ENCODE measurements at regions not wholly inside any gene's neighbourhood (a gene's known extent, or its start where the extent isn't known, plus 50 kb on each side); places are given as distances from the start of the nearest gene placed in this dataset.

GRCh38 chr5:19369048-19369447, 619.0 kb downstream of the CDH18 start:
- TF ChIP-seq POU5F1 (IDR thresholded peaks at IDR 0.05; ENCODE audit: low read depth, low read length): 0 out of 2 replicates have a peak, but pooled peaks have one; percentile 3
- TF ChIP-seq FOSL1 (IDR thresholded peaks at IDR 0.05; ENCODE audit: insufficient read depth, low read depth, low read length): no peak
- Histone ChIP-seq H3K9me3 (ENCODE audit: insufficient read depth in 2 of 2, low read depth in 1 of 2, low read length in 1 of 2) (no peaks in the 10 kb centered on the region), H3K79me2 (ENCODE audit: control insufficient read depth in 1 of 2, insufficient read depth in 2 of 2, low read length in 2 of 2) (no peaks in the 10 kb centered on the region), H3K27ac (ENCODE audit: low read depth, low read length) (no peak overlapping the region), H3K9ac (replicated peaks in 1 of 4; ENCODE audit: extremely low read depth in 1 of 4, low read depth in 3 of 4, low read length in 3 of 4) (no peak overlapping the region), H3K4me3 (ENCODE audit: extremely low read depth in 1 of 4, insufficient read depth in 2 of 4, low read depth in 3 of 4, low read length in 4 of 4) (no peak overlapping the region), H3K14ac (ENCODE audit: insufficient read length) (no peak overlapping the region), H4K91ac (replicated peaks; ENCODE audit: insufficient read length, low read length) (no peak overlapping the region), H2BK15ac (ENCODE audit: low read length) (no peak overlapping the region), H3K4ac (replicated peaks; ENCODE audit: insufficient read length, low read depth, low read length) (no peak overlapping the region), H2AFZ (ENCODE audit: low read length) (no peak overlapping the region), H3K79me1 (ENCODE audit: low read depth, low read length) (no peaks in the 10 kb centered on the region), H4K5ac (ENCODE audit: insufficient read length, low read depth, low read length) (no peak overlapping the region), H3K4me2 (ENCODE audit: insufficient read depth in 1 of 2, low read depth in 2 of 2, low read length in 2 of 2) (no peak overlapping the region), H3K4me1 (replicated peaks in 1 of 4; ENCODE audit: control insufficient read depth in 3 of 4, insufficient read depth in 4 of 4, low read length in 3 of 4) (no peaks in the 10 kb centered on the region), H2BK20ac (ENCODE audit: low read length) (no peak overlapping the region), H4K8ac (ENCODE audit: extremely low read depth, insufficient read depth, low read length) (no peak overlapping the region), H2BK120ac (replicated peaks; ENCODE audit: low read depth, low read length) (no peak overlapping the region), H3K27me3 (replicated peaks in 1 of 4; ENCODE audit: control insufficient read depth in 3 of 4, extremely low read depth in 1 of 4, insufficient read depth in 3 of 4, low read length in 3 of 4) (no peaks in the 10 kb centered on the region), H4K20me1 (replicated peaks in 1 of 2; ENCODE audit: control insufficient read depth in 1 of 2, insufficient read depth in 2 of 2, low read length in 2 of 2) (no peaks in the 10 kb centered on the region), H2BK12ac (ENCODE audit: low read depth, low read length) (no peak overlapping the region), H3K23ac (ENCODE audit: insufficient read length) (no peak overlapping the region), H3K18ac (ENCODE audit: extremely low read depth, low read length) (no peak overlapping the region), H3K36me3 (ENCODE audit: control insufficient read depth in 2 of 4, insufficient read depth in 4 of 4, low read length in 3 of 4) (no peaks in the 10 kb centered on the region), H3K23me2 (ENCODE audit: low read depth, low read length) (no peaks in the 10 kb centered on the region), H3K56ac (replicated peaks; ENCODE audit: insufficient read length, low read depth, low read length) (no peak overlapping the region), H2BK5ac (ENCODE audit: low read depth, low read length) (no peak overlapping the region), H2AK5ac (ENCODE audit: low read depth, low read length) (no peak overlapping the region)
- FAIRE-seq (no peak), DNase-seq (ENCODE audit: low read depth in 1 of 2, low spot score in 2 of 2) (no peak)
- WGBS, 2 experiments (ENCODE audit: extremely low coverage in 1 of 2, insufficient coverage in 1 of 2, insufficient read length in 1 of 2, insufficient replicate concordance in 2 of 2, low coverage in 1 of 2, low lambda C conversion rate in 2 of 2, missing lambda C conversion rate in 1 of 2): 88% methylated on average over 3 of the region's 3 CpGs; no CpG with 5 or more reads in 1 of the 2 experiments
- ChIA-PET POLR2A (ENCODE audit: partially characterized antibody) (no interaction called here), CTCF (ENCODE audit: partially characterized antibody) (no interaction called here)

All from H1 (cell line).